IPS-18c (cell line): ENCODE measurements at regions not wholly inside any gene's neighbourhood (a gene's known extent, or its start where the extent isn't known, plus 50 kb on each side); places are given as distances from the start of the nearest gene placed in this dataset.
"Not testable (repeated sequence)": the region's sequence is repeated elsewhere in the genome, so short reads cannot be mapped to it uniquely, and the experiment has no call there.

Experiments used
- H3K4me3 ChIP-seq: 2 replicates; pipeline ENCODE4 v1.7.0; 2013; ENCODE audit warnings: low read depth, mild to moderate bottlenecking, low read length, moderate library complexity; ENCODE audit not compliant: insufficient read depth
- H3K9me3 ChIP-seq: one replicate; pipeline ENCODE4 v1.6.1; 2013; ENCODE audit warnings: mild to moderate bottlenecking, low read length, moderate library complexity; ENCODE audit not compliant: control insufficient read depth, insufficient read depth

DNA sequence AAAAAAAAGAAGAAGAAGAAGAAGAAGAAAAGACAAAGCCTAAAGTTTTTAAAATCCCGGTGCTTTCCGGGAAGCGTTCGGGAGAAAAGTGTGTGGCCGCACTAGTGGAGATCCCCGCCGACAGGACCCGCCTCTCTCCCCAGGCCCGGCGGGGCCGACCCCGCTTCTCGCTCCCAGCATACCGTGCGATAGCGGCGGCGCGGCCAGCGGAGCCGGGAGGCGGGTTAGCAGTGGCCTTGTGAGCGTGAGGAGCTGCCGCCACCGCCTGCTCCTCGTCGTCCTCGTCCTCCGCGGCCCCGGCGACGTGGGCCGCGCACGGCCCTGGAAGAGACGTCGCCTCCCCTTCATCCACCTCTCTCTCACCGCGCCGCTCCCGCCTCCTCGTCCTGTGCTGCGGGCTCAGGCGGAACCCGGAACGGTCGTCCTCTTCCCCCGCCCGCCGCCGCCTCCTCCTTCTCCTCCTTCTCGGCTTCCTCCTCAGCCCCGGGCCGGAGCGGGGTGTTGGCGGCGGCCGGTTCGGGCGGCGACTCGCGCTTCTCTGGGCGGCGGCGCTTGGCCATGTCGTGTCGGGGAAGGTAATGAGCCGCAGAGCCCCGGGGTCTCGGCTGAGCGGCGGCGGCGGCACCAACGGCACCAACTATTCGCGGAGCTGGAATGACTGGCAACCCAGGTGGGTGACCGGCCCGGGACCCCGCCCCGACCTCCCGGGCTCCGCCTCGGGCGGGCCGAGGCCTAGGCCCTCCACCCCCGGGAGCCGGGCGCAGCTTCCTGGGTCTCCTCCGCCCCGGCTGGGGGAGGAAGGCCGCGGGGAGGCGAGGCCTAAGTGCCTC is 62.6 kb upstream of the CDR2 start:
- H3K9me3 ChIP-seq = not testable (repeated sequence)
- H3K4me3 ChIP-seq = peak overlapping the region; percentile 83

DNA sequence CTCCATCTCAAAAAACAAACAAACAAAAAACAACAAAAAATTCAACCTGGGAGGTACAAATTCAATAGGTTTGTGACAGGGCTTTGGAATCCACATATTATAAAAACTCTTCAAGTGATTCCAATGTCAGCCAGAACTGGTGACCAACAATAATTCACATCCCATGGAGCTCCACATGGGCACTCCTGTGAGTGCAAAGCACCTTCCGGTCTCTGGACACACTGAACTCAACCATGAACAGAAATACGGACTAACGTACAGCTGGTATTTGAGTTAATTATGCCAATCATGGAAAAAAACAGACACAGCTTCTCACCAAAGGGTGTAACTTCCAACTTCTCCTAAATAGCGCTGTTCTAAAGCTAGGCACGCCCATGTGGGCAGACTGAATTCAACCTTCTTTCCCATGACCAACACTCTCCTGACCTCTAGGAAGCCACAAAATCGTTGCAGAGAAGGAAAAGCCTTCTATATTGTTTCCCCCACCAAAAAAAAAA is 62.0 kb upstream of the CDR2 start:
- peak overlapping the region; percentile 83; the same call in 1 of the 2 replicates for H3K4me3 ChIP-seq
- not testable (repeated sequence) for H3K9me3 ChIP-seq

DNA sequence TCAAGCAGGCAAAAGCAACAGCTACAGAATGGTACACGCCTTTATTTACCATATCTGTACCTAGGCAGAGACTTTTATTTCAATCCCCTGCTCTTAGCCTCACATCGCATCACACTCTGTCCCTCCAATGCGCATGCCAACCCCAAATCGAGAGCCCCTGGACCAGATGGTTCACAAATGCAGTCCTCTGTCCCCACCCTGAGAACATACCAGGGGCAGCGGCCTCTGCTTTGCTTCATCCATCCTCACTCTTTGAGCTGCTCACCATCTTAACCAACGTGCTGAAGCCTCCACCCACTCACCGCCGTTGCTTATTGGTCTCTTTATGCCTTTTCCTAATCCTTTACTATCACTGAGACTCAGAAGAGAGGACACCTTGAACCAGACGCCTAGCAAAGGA is 56.9 kb upstream of the CDR2 start:
- not testable (repeated sequence) for H3K4me3 ChIP-seq, H3K9me3 ChIP-seq

DNA sequence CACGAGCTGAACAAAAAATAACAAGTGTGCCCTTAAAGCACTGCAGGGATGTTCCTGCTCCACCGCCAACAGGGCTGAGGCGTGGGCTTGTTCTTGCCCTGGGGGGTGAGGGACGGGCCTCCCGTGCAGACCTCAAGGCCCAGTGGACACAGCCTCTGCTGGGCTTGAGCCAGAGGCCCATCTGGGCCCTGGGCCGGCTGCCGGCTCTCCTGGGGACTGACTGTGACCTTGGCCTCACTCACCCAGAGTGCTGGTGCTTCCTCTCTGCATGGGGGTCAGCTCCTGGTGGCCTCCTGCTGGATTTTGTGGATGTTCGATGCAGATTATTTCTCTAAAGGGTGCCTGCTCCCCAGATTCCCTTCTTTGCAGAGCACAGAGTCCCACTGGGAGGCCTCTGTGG is 54.2 kb upstream of the CDR2 start:
- Histone ChIP-seq H3K9me3 (no peaks in the 10 kb centered on the region), H3K4me3 (no peak overlapping the region)

DNA sequence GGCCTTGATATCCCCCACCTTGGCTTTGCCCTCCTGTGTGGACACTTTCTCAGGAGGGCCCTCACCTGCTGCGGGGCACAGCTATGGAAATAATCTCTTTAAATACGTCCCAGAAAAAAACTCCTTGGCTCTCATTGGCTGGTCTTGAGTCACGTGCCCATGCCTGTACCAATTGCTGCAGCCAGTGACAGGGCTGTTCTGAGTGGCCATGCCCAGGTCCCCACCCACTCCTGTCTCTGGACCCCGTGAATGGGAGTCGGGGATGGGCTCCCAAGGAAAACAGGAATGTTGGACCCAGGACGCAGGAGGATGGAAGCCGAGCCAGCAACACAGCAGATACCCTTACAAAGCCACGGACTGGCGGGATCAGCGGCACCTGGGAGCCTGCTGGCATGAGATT is 53.1 kb upstream of the CDR2 start:
- H3K4me3 ChIP-seq = no peak overlapping the region

DNA sequence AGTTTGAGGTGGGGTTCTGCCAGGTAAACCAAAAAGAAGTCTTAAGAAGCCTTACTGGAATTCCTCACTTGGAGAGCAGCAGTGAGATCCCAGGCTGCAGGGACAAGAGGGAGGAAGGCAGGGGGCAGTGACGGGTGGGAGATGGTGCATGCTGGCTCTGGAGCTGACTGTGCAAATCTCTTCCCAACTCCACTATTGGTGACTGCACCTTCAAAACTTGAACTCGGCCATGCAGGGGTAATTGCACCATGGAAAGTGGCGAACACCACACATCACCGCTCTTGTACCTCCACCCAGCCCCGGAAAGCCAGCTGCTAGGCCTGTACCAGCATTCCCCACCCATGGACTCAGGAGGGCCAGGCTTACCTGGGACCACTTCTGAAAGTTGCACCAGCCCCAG is 51.4 kb upstream of the CDR2 start:
- Histone ChIP-seq H3K9me3 (no peaks in the 10 kb centered on the region), H3K4me3 (no peak overlapping the region)

More for the DNA sequence above, 53.1 kb upstream of the CDR2 start:
- no peaks in the 10 kb centered on the region for H3K9me3 ChIP-seq

DNA sequence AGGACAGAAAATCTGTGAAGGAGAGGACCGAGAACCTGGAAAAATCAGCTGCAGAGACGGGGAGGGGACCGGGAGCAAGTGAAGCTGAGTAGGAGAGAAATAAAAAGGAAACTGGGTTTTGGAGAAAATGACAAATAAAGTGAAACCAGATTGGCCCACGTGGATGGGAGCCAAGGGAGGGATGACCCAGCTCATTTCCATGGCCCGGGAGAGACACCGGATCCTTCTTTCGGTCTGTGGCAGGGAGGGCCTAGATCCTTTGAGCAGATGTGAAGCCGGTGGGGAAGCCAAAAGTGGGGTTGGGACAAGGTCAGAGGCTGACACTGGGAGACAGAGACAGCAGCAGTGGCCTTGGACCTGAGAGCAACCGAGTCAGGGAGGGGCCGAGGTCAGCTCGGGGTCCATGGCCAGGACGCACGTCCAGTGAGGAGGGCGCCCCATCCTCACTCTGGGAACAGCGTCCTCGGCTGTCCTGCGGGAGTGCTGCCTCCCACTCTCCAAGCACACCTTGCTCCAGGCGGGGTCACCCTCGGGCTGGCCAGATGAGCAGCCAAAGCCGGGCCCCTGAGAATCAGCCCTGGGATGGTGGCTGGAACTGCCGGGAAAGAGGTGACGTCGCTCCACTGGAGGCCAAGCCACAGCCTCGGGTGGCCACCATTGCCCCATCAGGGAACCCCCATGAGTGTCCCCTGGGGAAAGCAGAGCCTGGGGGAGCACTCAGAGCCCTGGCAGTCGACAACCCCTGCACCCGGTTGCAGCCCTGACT is 50.8 kb upstream of the CDR2 start:
- Histone ChIP-seq H3K9me3 (no peaks in the 10 kb centered on the region), H3K4me3 (no peak overlapping the region)

DNA sequence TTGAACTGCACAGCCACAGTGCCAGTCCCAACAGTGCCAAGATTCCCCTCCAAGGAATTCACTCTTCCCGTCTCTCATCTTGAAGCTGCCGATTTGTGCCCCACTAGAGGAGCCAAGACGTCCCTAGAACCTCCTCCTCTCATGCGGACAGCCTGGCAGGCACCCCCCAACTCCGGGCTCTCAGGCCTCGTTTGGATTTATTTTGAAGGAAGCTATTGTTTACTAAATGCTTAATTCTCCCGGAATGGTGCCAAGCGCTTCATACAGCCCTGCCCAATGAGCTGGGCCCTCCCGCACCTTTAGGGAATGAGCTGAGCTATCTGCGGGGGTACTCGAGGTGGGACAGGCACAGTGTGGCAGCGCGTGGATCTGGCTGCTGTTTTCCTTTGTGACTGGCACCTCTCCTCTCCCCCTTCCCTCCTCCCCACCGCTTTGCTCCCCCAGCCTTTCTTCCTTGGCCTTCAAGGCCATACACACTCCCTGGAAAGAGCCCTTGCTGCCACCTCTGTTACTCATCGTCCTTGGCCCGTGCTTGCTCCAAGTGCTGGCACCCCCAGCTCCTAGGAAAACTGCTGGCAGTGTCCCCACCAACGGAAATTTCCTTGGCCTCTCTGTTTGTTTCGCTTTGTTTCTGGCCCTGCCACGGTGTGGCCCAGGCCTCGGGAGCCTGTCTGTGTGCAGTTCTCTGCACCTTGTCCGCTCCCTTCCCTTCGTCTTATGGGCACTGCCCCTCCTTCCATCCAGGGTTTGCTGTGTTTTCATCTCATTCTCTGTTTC is 49.9 kb upstream of the CDR2 start:
- no peaks in the 10 kb centered on the region for H3K9me3 ChIP-seq

More for the DNA sequence above, 49.9 kb upstream of the CDR2 start:
- H3K4me3 ChIP-seq = no peak overlapping the region
